Inflammatory macrophage (primary cell): ENCODE measurements at regions not wholly inside any gene's neighbourhood (a gene's known extent, or its start where the extent isn't known, plus 50 kb on each side); places are given as distances from the start of the nearest gene placed in this dataset.
"Not testable (repeated sequence)": the region's sequence is repeated elsewhere in the genome, so short reads cannot be mapped to it uniquely, and the experiment has no call there.

Source experiments
- DNase-seq, 2 donors: peaks; one replicate each; pipeline ENCODE4 v3.0.0-alpha.2; 2020 to 2022

GRCh38 chr2:208686665-208687064, 280.1 kb downstream of the PTH2R start:
- DNase-seq = no peak

GRCh38 chr2:208687720-208688119, 281.1 kb downstream of the PTH2R start:
- not testable (repeated sequence) for DNase-seq

GRCh38 chr2:208698114-208698513, 291.5 kb downstream of the PTH2R start:
- no peak for DNase-seq

DNA sequence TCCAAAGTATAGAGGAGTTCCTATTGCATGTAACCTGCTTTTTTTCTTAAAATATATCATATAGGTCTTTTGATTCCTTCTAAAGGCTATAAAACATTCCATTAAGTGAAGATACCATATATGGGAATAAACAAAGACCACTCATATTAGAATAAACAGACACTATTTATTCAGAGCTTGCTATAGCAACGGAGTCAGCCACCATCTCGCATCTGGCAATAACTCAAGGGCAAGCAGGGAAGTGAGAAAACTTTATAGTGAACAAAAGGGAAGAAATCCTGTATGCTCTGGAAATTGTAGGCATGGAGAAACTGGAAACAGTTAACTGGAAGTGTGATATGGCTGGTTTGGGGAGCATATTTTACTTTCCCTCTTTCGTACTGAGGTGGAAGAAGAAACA, 301.9 kb downstream of the PTH2R start:
- no peak for DNase-seq

DNA sequence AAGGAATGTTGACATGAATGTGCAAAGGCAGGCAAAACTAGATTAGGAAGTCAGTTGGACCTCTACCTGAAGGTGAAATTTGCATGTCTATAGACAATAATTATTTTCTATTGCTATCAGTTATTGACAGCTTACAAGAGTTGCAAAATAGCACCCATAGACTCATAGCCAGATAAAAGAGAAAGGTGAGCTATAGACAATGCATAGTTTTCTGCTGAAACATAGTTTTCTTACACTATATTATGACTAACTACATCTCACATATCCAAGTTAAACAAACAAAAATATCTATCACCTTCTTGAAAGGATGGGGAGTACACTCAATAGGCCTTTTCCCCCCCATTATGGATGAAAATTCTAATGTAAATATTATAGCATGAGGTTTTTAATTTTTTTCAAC, 305.0 kb downstream of the PTH2R start:
- no peak for DNase-seq

GRCh38 chr2:208713066-208713745, 306.6 kb downstream of the PTH2R start:
- peak; percentile 28 to 38 for DNase-seq

GRCh38 chr2:208718828-208719227, 312.2 kb downstream of the PTH2R start:
- no peak for DNase-seq

DNA sequence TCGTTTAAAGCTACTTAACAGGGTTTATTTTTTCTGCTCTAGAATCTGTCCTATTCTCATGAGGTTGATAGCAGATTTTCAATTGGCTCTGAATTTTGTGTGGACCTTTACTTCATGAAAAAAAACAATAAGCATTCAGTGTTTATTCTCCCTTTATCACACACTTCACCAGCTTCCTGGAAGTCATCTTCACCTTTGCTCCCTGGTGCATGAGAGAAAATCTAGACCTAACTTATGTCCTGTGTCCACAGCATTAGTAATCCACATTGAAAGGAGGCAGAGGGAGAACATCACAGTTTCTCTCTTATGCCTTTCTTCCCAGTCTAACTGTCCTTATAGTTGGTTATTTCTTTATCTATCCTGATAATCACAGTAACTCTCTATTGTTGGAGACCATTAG, 316.1 kb downstream of the PTH2R start:
- no peak for DNase-seq

DNA sequence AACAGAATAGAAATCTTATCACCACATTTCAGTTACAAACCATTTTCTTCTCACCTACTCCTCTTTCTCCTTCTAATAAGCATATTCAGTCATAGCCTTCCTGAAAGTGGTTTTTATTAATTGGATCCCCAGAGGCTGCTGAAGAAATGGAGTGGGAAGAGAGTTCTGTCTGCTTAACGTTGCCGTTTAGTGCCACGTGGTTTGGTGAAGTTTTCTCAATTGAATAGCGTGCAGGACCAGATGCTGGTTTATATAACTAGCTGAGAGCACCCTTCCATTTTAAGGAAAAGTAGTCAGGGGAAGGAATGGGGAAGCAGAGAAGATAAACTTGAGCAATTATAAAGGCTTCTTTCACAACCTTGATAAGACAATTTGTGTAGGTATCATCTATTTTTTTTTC, 318.7 kb downstream of the PTH2R start:
- DNase-seq = no peak

DNA sequence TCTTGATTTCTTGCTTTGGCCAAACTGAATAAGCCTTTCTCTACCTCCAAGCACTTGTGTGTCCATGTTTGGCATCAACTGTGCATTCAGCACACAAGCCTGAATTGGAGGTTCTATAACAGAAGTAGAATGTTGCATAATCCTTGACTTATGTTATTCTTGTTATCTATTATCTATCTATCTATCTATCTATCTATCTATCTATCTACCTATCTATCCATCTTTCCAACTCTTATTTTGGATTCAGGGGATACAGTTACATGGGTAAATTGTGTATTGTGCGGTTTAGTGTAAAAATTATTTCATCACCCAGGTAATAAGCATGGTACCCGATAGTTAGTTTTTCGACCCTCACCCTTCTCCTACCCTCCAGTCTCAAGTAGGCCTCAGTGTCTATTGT, 319.6 kb downstream of the PTH2R start:
- DNase-seq = no peak

DNA sequence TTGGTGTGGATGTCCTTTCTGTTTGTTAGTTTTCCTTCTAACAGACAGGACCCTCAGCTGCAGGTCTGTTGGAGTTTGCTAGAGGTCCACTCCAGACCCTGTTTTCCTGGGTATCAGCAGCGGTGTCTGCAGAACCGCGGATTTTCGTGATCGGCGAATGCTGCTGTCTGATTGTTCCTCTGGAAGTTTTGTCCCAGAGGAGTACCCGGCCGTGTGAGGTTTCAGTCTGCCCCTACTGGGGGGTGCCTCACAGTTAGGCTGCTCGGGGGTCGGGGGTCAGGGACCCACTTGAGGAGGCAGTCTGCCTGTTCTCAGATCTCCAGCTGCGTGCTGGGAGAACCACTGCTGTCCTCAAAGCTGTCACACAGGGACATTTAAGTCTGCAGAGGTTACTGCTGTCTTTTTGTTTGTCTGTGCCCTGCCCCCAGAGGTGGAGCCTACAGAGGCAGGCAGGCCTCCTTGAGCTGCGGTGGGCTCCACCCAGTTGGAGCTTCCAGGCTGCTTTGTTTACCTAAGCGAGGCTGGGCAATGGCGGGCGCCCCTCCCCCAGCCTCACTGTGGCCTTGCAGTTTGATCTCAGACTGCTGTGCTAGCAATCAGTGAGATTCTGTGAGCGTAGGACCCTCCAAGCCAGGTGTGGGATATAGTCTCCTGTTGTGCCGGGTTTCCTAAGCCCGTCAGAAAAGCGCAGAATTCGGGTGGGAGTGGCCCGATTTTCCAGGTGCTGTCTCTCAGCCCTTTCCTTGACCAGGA, 345.2 kb downstream of the PTH2R start:
- DNase-seq = not testable (repeated sequence)

- DNase-seq = no peak
These were observed 350.8 kb downstream of the PTH2R start for GRCh38 chr2:208757364-208757763.

DNA sequence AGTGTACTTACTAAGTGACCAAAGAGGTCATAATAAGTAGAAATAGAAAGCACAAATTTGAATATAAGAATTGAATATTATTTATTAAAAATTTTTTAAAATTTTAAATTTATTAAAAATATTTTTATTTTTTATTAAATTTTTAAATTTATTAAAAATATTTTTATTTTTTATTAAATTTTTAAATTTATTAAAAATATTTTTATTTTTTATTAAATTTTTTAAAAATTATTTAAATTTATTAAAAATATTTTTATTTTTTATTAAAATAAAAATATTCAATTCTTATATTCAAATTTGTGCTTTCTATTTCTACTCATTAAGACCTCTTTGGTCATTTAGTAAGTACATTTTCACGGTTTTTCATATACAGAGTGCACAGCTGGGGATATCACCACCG, 366.5 kb downstream of the PTH2R start:
- DNase-seq = not testable (repeated sequence)

DNA sequence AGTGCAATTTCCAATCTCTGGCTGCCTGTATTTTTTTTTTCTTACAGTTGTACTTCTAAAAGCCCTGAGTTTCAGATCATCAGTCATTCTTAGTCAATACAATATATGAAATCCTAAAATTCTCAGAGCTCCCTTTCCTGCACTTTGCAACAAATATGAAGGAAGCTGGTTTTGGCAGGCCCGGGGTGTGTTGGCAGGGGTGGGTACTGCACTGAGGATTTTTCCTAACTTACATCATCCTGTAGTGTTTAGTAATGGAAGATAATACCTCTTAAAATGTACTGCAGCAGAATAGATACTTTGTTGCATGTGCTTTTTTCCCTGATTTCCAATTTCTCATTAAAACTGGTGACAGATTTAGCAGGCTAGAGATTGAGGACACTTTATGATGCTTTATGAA, 374.6 kb downstream of the PTH2R start:
- no peak for DNase-seq

DNA sequence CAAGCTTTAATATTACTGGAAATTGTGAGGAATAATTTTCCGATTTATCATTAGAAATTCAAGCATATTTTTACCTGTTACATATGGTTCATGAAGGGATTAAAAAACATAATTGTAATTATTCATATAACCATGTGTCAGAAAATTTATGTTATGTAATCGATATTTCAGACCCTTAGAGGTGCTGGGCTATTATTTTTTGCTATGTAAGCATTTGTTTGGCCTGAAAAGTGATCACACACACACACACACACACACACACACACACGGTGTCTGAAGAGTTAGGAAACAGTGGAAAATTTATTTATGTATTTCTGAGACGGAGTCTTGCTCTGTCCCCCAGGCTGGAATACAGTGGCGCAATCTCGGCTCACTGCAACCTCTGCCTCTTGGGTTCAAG, 375.5 kb downstream of the PTH2R start:
- DNase-seq = no peak

DNA sequence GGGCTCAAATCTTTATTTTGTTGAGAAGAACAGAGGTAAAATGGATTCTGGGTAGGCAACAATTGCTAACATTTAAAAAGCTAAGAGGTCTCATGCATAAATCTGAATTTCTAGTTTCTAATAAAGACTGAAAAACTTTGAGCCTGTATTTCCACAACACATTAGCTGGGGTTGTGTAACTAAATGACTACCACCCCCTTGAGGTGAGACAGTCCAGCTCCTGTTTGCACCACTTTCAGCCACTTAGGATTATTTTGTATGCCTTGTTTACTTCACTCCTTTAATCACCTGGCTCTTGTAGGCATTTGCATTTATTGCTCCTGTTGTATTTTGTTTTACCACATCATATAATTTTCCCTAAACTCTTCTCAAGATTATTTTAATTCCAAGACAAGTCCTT, 376.6 kb downstream of the PTH2R start:
- no peak for DNase-seq

DNA sequence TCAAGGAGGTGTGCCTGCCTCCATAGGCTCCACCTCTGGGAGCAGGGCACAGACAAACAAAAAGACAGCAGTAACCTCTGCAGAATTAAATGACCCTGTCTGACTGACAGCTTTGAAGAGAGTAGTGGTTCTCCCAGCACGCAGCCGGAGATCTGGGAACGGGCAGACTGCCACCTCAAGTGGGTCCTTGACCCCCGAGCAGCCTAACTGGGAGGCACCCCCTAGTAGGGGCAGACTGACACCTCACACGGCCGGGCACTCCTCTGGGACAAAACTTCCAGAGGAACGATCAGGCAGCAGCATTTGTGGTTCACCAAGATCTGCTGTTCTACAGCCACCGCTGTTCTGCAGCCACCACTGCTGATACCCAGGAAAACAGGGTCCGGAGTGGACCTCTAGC, 378.2 kb downstream of the PTH2R start:
- DNase-seq = not testable (repeated sequence)

- no peak for DNase-seq
These were observed 384.7 kb downstream of the PTH2R start for GRCh38 chr2:208791257-208791656.

DNA sequence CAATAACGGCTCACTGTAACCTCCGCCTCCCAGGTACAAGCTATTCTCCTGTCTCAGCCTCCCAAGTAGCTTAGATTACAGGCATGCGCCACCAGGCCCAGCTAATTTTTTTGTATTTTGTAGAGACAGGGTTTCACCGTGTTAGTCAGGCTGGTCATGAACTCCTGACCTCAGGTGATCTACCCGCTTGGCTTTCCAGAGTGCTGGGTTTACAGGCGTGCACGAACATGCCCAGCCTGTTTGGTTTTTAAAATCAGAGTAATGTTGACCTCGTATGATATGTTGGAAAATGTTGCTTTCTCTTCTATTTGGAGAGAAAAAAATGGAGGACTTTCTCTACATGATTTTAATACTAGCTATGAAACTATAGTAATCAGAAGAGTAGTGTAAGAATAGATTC, 386.2 kb downstream of the PTH2R start:
- DNase-seq = no peak

- DNase-seq = no peak
These were observed 386.8 kb downstream of the PTH2R start for GRCh38 chr2:208793434-208793833.

DNA sequence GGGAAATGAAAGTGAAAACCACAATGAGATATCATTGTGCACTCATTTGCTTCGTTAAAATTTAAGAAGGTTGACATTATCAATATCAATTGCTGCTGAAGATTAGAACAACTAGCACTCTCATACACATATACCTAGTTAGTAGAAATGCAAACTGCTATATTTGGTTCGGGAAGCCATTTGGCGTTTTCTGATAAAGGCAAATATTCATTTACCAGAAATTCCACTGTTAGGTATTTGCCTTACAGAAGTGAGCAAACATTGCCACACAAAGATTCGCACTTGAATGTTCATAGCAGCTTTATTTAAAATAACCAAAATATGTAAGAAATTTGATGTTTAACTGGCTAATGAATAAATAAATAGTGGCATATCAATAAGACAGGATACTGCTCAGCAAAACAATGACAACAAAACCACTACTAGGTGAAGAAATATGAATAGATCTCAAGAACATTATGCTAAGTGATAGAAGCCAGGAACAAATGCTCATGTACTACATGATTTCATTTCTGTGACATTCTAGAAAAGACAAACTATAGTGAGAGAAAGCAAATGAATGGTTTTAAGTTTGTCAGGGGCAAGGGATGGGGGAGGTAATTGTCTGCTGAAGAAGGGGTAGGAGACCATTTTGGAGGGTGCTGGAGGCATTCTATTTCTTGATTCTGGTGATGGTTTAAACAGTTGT, 387.8 kb downstream of the PTH2R start:
- DNase-seq = no peak

GRCh38 chr2:208798698-208799097, 392.1 kb downstream of the PTH2R start:
- no peak for DNase-seq

DNA sequence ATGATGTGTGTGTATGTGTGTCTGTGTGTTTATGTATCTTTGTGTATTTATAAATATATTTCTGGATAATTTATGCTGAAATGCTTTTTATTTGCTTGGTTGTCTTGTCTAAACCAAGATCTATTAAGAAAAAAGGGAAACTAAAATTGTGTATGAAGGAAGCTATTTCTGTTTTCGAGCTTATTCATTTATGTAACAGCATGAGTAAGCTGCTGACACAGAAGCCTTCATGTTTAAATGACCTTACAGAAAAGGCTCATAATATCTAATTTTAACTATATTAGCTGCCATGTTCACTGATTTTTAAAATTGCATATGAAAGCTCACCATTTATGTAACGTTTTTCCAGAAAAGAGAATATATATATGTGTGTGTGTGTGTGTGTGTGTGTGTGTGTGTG, 392.8 kb downstream of the PTH2R start:
- DNase-seq = no peak

GRCh38 chr2:208800887-208801286, 394.3 kb downstream of the PTH2R start:
- not testable (repeated sequence) for DNase-seq
